GM13977 (cell line): ENCODE measurements at regions not wholly inside any gene's neighbourhood (a gene's known extent, or its start where the extent isn't known, plus 50 kb on each side); places are given as distances from the start of the nearest gene placed in this dataset.

Source experiments
- DNase-seq: peaks from one replicate; pipeline ENCODE4 v3.0.0; 2012; ENCODE audit warnings: low spot score
- CTCF ChIP-seq: IDR thresholded peaks from 2 replicates; pipeline ENCODE4 v1.5.1; 2012; ENCODE audit warnings: mild to moderate bottlenecking, control low read depth; ENCODE audit not compliant: insufficient read depth; ENCODE audit errors: extremely low read depth, missing control alignments
- in situ Hi-C: fragments of 300-500 bp; cut with MboI; formaldehyde crosslinking; loops from one replicate; pipeline ENCODE4 v1.12.0; 2022; ENCODE audit warnings: low sequenced_read_pairs, low pct_unique_long_range_greater_than_20kb, mixed read lengths, inconsistent platforms; ENCODE audit not compliant: unreplicated experiment

- no peak for DNase-seq
- in situ Hi-C loops, result no loop called here
- TF ChIP-seq CTCF, result no peak
Observed at GRCh38 chr11:95608093-95608492, 181.5 kb downstream of the FAM76B start.

GRCh38 chr11:95606824-95607223 is 182.8 kb downstream of the FAM76B start:
- no peak for TF ChIP-seq CTCF
- in situ Hi-C loops, result no loop called here
- DNase-seq, result no peak

- TF ChIP-seq CTCF, result no peak
- in situ Hi-C loops, result no loop called here
- DNase-seq, result no peak
Observed at GRCh38 chr11:95605271-95605940, 184.2 kb downstream of the FAM76B start.

GRCh38 chr11:95599959-95600586 is 189.5 kb downstream of the FAM76B start:
- TF ChIP-seq CTCF, result no peak
- no peak for DNase-seq
- in situ Hi-C loops, result no loop called here

GRCh38 chr11:95595973-95596489 is 193.6 kb downstream of the FAM76B start:
- no peak for TF ChIP-seq CTCF
- in situ Hi-C loops, result no loop called here
- no peak for DNase-seq

GRCh38 chr11:95595541-95595940 is 194.0 kb downstream of the FAM76B start:
- TF ChIP-seq CTCF, result no peak
- in situ Hi-C loops, result no loop called here
- DNase-seq, result no peak
